SKM-1 (cell line): ENCODE measurements at regions not wholly inside any gene's neighbourhood (a gene's known extent, or its start where the extent isn't known, plus 50 kb on each side); places are given as distances from the start of the nearest gene placed in this dataset.

ENCODE experiments used
- DNase-seq: peaks from one replicate; lab custom pipeline; 2025; ENCODE audit not compliant: unreplicated experiment; lab: John Stamatoyannopoulos, UW

DNA sequence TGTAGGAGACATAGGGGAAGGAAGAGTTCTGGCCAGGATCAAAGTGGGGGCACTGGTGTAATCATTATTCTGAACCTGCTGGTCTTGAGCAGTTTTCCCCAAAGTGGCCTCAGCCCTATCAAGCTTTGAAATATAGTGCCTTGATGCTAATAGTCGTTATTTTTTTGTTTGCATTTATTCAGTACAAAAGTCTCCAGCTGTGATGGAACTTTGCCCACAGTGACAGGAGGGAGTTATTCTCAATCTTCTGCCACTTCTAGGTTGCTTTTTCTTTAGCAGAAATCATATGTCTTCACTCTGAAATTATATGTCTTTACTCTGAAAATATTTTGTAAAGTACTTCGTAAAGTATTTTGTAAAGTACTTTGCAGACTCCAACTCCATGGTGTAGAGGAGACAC, 93.1 kb downstream of the FAT3 start:
- DNase-seq = no peak

- no peak for DNase-seq
These were observed 97.6 kb downstream of the FAT3 start for GRCh38 chr11:92322225-92322624.

DNA sequence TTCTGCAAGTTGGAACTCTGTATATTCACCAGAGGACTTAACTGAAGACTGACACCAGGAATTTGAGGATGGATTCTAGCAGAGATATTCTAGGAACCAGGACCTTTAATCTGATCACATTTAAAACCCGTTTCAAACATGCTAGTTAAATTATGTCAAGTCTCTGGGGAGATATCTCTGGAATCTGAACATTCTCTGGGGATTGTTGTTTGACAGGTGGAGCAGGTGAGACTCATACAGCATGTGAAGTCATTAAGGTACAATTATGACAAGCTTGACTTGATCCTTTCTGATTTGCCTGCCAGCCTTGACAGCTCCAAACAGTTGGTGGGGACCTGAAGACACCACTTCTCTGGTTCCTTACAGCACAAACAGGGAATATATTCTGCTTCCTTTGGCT, 100.3 kb downstream of the FAT3 start:
- DNase-seq = no peak

- DNase-seq = no peak
These were observed 100.8 kb downstream of the FAT3 start for GRCh38 chr11:92325416-92325815.

- no peak for DNase-seq
These were observed 104.5 kb downstream of the FAT3 start for GRCh38 chr11:92329137-92329536.

GRCh38 chr11:92329646-92330045, 105.0 kb downstream of the FAT3 start:
- no peak for DNase-seq

- no peak for DNase-seq
These were observed 105.5 kb downstream of the FAT3 start for GRCh38 chr11:92330114-92330513.

DNA sequence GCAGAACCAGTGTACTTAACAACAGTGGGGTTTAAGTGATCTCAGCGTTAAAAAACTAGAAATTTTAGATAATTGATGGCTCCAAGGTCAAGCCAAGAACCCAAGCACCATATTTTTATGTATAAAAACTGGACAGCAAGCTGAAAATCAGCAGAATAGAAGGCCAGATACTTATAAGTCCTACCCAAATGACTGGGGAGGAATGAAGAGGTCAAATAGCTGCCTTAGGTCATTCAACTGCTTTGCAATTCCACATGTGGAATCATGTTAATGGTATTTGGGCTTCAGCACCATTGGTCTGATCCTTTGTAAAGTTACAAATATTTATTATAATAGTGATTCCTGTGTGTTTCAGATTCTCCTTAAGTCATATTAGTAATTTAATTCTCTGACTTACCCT, 108.4 kb downstream of the FAT3 start:
- no peak for DNase-seq

DNA sequence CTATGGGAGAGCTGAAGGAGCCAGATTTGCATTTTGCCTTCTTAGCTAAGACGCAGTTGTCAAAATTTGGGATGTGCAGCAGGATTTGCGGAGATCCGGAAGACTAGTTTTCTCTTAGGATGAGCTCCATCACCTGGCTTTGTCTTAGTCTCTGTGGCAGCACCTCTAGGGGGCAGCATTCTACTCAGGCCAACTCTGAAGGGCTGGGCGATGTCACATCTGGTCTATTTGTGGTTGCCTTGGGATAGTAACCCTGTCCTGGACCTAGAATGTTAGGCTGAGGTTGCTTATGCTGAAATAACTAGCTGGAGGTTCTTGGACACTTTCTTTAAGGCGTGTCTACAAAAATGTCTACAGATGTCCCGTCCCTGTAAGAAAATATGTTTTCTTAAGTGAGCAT, 116.2 kb downstream of the FAT3 start:
- DNase-seq = no peak

DNA sequence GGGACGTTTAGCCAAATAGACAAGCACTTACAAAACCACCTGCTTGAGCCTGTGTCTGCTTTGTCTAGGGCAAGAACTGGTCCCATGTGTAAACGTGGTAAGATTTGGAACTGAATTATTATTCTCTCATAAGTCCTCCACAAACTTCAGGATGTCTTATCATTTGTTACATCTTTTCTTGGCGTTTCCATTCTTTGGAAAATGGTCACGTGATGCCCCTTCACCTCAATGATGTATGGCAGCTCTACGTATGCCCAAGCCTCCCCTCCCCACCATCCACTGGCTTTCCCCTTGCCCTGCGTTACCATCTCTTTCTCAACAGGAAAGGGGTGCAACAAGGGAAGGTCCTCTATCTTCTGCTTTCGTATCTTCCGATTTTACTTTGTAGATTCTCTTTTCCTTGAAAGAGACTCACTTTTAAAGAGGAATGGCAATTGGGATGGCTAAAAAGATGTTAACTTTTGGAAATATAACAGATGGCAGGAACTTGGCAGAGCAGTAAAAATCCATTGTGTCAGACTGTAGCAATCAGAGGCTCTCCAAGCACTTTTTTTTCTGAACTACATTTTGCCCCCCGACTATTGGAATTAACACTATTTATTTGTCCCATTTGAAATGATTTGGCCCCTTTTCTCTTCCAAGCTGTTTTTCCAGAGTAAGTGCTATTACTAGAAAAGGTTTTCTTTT, 117.6 kb downstream of the FAT3 start:
- no peak for DNase-seq

- no peak for DNase-seq
These were observed 118.3 kb downstream of the FAT3 start for GRCh38 chr11:92342886-92343285.

DNA sequence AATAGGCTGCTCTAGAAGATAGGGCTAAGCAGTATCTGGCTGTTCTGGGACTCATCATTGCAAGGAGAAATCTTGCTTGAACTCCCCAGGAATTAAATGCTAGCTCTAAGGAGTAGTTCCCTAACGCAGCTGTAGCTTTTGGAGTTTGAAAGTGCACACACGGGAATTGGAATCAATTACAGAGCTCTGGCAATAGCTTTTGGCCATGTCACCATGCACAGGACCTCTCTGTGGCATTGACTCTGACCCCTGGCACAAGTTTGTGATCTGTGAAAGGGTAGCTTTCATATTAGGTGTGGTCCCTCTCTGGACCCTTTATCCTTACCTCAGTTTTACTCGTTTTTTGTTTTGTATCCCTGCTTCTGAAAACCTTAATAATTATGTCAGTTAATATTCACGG, 121.6 kb downstream of the FAT3 start:
- no peak for DNase-seq

DNA sequence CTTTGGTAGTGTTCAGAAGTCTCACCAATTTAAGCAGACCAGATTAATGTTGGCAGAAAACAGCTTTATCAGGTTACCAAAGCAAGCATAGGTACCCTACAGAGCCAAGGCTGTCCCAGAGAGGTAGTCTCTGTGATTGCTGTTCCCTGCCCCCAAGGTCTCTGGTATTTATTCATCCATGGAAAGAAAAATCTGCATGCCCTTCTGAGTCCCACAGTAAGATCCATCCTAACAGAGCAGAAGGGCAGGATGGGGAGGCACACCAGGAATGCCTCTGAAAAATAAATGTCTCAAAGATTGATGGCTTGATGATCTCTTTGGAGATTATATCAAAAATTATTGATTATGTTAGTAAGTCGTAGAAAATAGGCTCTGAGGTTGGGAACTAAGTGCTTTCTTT, 122.8 kb downstream of the FAT3 start:
- no peak for DNase-seq

DNA sequence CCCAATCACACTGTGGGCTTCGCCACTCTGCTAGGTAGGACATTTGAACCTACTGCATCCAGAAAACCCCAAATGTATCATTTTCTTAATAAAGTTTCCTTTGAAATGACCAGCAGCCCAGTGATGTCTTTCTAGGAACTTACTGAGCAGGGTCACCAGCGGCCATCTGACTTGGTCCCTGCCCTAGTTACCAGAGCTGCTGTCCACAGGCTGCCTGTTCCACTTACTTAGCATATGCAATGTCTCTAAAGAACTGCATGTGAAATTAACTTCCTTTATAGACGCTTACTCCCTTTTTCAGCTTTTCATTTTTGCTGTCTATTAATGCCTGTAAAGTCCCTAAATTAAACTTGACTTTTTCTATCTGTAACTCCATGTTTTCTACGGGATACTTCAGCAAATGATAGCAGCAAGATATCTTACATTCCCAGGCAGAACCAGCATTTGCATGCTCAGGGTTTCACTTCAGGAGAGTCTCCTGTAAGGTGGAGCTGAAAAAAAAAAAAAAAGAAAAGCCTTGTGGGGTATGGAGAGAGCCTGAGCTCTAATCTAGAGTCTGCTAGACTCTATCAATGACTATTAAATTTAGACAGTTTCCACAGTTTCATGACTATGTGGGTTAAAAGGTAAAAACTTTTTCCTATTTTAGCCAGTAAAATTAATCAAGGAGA, 125.0 kb downstream of the FAT3 start:
- no peak for DNase-seq

- DNase-seq = no peak
These were observed 132.7 kb downstream of the FAT3 start for GRCh38 chr11:92357344-92357743.

GRCh38 chr11:92357841-92358240, 133.2 kb downstream of the FAT3 start:
- DNase-seq = no peak

DNA sequence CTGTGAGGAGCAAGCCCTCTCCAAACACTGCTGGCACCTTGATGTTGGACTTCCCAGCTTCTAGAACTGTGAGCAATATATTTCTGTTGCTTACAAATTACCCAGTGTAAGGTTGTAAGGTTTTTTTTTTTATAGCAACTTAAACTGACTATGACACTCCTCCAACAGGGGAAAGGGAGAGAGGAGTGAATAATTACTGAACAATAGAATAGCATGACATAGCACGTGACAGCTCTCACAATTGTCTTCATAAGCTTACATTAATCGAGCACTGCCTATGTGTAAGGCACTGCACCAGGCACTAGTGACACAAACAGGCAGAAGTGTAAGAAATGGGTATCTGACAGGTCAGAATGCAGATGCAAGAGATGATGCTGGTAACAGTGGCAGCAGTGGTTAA, 136.9 kb downstream of the FAT3 start:
- DNase-seq = no peak

DNA sequence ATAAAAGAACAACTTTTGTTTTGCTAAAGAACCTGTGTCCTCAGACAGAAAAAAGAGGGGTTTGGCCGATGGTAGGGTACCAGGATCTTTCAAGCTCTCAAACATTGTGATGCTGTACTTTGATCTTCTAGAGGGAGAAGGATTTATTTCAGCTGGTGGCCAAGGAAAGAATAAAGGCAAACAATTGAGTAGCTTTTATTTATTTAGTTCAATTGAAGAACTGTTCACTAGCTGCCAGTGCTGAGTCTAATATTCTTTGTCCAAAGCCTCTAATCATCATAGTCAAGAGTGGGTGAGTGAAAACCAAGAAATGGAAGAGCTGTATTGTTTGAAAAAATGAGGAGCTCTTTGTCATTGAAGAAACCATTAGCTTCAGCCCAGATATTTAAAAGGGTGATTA, 138.4 kb downstream of the FAT3 start:
- DNase-seq = no peak

- no peak for DNase-seq
These were observed 139.6 kb downstream of the FAT3 start for GRCh38 chr11:92364177-92364576.

DNA sequence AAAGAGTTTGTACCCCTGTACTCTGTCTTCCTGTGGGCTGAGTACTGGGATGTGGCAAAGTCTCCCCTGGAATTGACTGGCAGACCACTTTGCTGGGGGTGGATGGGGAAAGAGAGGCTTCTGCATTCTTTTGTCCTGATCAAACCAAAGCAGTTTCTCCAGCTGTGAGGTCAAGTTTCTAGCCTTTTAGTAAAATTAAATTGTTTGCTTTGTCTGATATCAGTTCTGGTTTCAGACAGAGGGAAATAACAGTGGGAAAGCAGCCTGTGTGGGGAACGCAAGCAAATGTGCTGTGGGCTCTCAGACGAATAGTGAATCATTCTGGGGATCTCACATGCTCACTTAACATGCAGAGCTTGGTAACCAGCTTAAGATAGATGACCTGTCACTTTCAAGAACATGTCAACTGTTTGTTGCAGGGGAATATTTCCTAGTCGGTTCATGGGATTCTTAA, 151.6 kb downstream of the FAT3 start:
- DNase-seq = no peak

- DNase-seq = no peak
These were observed 152.1 kb downstream of the FAT3 start for GRCh38 chr11:92376680-92377079.

GRCh38 chr11:92380882-92381281, 156.3 kb downstream of the FAT3 start:
- DNase-seq = no peak

DNA sequence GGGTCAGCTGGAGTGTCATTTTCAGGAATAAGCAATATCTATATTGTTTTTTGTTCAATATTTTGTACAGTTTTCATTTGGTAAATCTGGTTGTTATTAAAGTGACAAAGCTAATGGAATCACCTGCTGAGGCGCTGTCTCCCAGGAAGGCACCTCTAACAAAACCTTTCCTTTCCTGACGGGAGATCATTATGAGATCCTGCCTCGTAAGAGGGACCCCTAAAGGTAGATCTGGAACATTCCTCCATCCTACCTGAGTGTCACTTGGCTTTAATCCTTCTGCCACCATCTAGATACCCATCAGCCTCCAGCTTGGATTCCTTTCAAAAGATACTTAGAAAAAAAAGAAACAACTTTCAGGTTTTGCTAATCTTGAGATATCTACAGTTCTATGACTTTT, 157.7 kb downstream of the FAT3 start:
- no peak for DNase-seq
